ENCODE measurements at regions not wholly inside any gene's neighbourhood (a gene's known extent, or its start where the extent isn't known, plus 50 kb on each side); places are given as distances from the start of the nearest gene placed in this dataset.
"Not testable (repeated sequence)": the region's sequence is repeated elsewhere in the genome, so short reads cannot be mapped to it uniquely, and the experiment has no call there.

DNA sequence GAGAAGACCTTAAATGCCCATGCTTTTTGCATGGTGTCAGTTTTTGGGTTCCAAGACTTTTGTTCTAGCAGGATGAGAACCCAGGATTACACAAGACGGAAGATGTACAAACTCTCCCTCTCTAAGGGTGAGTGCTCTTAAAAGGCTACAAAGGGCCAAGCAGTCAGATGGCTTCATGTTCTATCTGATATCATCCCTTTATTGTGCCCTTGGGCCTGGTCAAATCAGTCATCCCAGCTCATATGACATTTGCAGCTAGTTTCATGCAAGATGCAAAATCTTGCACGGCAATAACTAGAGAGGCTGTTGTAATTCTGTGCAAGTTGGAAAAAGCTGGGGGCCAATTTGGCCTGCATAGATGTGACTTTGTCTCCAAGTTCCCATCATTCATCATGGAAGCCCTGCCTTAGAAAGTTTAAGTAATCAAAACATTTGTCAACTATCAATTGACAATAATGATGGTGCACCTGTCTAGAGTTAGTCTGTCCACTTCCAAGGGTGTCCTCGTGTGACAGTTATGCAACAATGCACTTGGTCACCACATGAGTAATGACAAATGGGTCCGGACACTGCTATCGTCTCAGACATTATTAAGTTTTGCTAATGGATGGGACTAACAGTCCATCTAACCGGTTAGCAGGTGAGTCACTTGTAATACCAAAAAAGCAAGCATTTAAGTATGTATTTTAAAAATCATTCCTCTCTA lies 58.6 kb upstream of the ZFHX3 start:
- H3K36me3 ChIP-seq (ENCODE audit: control insufficient read depth, insufficient read depth, low read length, severe bottlenecking) = no peaks in the 10 kb centered on the region
- peaks cover 3% of the 10 kb centered on the region for H3K4me1 ChIP-seq (ENCODE audit: control insufficient read depth, insufficient read depth, low read length)
- no peaks in the 10 kb centered on the region for H3K27me3 ChIP-seq (replicated peaks; ENCODE audit: control insufficient read depth, insufficient read depth, low read length)
- no peak overlapping the region for H3K9ac ChIP-seq (ENCODE audit: low read length)
- DNase-seq (ENCODE audit: low read depth) = no peak
- H3K9me3 ChIP-seq (ENCODE audit: control insufficient read depth, low read length) = no peaks in the 10 kb centered on the region
- no peak overlapping the region for H3K4me3 ChIP-seq (ENCODE audit: low read length)

DNA sequence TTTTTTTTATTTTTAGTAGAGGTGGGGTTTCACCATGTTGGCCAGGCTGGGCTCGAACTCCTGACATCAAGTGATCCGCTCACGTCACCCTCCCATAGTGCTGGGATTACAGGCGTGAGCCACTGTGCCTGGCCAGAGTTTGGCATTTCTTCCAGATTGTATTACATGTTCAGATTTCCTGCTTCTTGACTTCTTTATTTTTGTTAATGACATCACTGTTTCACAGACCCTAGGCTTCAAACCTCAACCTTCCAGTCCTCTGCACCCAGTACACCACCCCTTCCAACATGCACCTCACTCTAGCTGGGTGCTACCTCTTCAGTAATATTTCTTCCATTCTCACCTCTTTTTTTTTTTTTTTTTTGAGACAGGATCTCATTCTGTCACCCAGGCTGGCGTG lies 53.6 kb upstream of the ZFHX3 start:
- no peak overlapping the region for H3K4me3 ChIP-seq (ENCODE audit: low read length)
- DNase-seq (ENCODE audit: low read depth) = no peak
- no peaks in the 10 kb centered on the region for H3K36me3 ChIP-seq (ENCODE audit: control insufficient read depth, insufficient read depth, low read length, severe bottlenecking)
- no peak overlapping the region for H3K9ac ChIP-seq (ENCODE audit: low read length)
- peaks cover 3% of the 10 kb centered on the region for H3K4me1 ChIP-seq (ENCODE audit: control insufficient read depth, insufficient read depth, low read length)
- H3K27me3 ChIP-seq (replicated peaks; ENCODE audit: control insufficient read depth, insufficient read depth, low read length) = peaks cover 8% of the 10 kb centered on the region
- H3K9me3 ChIP-seq (ENCODE audit: control insufficient read depth, low read length) = no peaks in the 10 kb centered on the region

DNA sequence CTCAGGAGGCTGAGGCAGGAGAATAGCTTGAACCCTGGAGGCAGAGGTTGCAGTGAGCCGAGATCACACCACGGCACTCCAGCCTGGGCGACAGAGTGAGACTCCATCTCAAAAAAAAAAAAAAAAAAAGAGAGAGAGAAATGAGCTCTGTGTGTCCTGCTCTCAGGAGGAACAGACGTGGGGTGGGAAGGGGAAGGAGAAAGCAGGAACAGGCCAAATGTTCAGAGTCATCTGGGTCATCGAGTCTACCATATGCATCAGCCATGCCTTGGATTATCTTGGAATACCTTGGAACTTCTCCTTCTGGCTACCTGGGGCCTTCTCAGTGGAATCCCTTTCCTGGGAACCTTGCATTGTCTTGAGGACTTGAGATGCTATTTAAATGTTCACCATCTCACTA lies 51.7 kb upstream of the ZFHX3 start:
- not testable (repeated sequence) for H3K36me3 ChIP-seq (ENCODE audit: control insufficient read depth, insufficient read depth, low read length, severe bottlenecking); H3K4me3 ChIP-seq (ENCODE audit: low read length); H3K27me3 ChIP-seq (replicated peaks; ENCODE audit: control insufficient read depth, insufficient read depth, low read length); H3K4me1 ChIP-seq (ENCODE audit: control insufficient read depth, insufficient read depth, low read length); H3K9me3 ChIP-seq (ENCODE audit: control insufficient read depth, low read length); H3K9ac ChIP-seq (ENCODE audit: low read length); DNase-seq (ENCODE audit: low read depth)

Measured in adipocyte (in vitro differentiated cells).